ENCODE measurements at regions not wholly inside any gene's neighbourhood (a gene's known extent, or its start where the extent isn't known, plus 50 kb on each side); places are given as distances from the start of the nearest gene placed in this dataset.

DNA sequence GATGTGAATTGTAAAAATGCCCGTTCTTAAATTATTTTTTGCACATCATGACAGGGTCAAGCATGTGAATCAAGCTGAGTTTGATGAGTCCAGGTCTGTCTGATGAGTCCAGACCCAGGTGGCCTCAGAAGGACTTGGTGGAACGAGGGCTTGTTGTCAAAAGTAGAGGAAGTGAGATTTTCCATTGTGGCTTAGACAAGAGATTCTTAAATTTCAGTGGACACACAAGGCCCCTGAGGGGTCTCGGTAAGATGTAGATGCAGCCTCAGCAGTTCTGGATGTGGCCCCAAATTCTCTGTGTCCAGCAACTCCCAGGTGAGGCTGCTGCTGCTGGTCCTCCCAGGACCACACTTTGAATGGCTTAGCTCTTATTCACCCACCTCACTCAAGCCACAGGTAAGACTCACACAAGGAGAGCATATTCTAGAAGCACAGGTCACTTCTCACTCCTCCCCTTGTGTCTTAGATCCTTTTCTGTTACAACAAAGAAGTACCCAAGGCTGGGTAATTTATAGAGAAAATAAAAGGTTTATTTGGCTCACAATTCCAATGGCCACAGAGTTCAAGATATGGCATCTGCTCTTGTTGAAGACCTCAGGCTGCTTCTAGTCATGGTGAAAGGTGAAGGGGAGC, 98.8 kb downstream of the GGTLC2 start:
- H3K4me1 ChIP-seq (ENCODE audit: insufficient read depth, low read length), result peaks cover 10% of the 10 kb centered on the region
- H3K36me3 ChIP-seq (ENCODE audit: insufficient read depth, low read length), result no peaks in the 10 kb centered on the region
- H3K36me3 Mint-ChIP-seq (ENCODE audit: low read depth), result no peaks in the 10 kb centered on the region
- no peak overlapping the region for H3K27ac Mint-ChIP-seq
- TF ChIP-seq, protein P1, sequence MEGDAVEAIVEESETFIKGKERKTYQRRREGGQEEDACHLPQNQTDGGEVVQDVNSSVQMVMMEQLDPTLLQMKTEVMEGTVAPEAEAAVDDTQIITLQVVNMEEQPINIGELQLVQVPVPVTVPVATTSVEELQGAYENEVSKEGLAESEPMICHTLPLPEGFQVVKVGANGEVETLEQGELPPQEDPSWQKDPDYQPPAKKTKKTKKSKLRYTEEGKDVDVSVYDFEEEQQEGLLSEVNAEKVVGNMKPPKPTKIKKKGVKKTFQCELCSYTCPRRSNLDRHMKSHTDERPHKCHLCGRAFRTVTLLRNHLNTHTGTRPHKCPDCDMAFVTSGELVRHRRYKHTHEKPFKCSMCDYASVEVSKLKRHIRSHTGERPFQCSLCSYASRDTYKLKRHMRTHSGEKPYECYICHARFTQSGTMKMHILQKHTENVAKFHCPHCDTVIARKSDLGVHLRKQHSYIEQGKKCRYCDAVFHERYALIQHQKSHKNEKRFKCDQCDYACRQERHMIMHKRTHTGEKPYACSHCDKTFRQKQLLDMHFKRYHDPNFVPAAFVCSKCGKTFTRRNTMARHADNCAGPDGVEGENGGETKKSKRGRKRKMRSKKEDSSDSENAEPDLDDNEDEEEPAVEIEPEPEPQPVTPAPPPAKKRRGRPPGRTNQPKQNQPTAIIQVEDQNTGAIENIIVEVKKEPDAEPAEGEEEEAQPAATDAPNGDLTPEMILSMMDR (IDR thresholded peaks at IDR 0.05), result no peak
- H3K27ac ChIP-seq (ENCODE audit: low read depth in 1 of 2, low read length in 2 of 2), result no peak overlapping the region
- H3K27me3 ChIP-seq (ENCODE audit: control insufficient read depth in 1 of 2, insufficient read depth in 2 of 2, low read length in 2 of 2), result peaks cover 6 to 10% of the 10 kb centered on the region in 2 experiments
- intact Hi-C loops (cut with DNase I, micrococcal nuclease), result no loop called here
- peaks cover 3% of the 10 kb centered on the region for H3K4me1 Mint-ChIP-seq (ENCODE audit: low read depth)
- no peak for DNase-seq
- ChIA-PET CTCF (interaction anchor here (1.5 to 3.2 kb wide), 2 partner anchors 10 to 140 kb away, joined by 3 to 12 read pairs; no protein-coding TSS in a partner anchor), POLR2A (no interaction called here)
- peaks cover 38% of the 10 kb centered on the region for H3K27me3 Mint-ChIP-seq
- H3K9me3 Mint-ChIP-seq, result no peaks in the 10 kb centered on the region
- no peak for ATAC-seq (ENCODE audit: poor library complexity)
- H3K4me3 ChIP-seq (ENCODE audit: low read length), result no peak overlapping the region
- no peaks in the 10 kb centered on the region for H3K9me3 ChIP-seq (ENCODE audit: control insufficient read depth in 1 of 2, insufficient read depth in 1 of 2, low read length in 2 of 2)
- H3K4me3 Mint-ChIP-seq, result no peak overlapping the region

DNA sequence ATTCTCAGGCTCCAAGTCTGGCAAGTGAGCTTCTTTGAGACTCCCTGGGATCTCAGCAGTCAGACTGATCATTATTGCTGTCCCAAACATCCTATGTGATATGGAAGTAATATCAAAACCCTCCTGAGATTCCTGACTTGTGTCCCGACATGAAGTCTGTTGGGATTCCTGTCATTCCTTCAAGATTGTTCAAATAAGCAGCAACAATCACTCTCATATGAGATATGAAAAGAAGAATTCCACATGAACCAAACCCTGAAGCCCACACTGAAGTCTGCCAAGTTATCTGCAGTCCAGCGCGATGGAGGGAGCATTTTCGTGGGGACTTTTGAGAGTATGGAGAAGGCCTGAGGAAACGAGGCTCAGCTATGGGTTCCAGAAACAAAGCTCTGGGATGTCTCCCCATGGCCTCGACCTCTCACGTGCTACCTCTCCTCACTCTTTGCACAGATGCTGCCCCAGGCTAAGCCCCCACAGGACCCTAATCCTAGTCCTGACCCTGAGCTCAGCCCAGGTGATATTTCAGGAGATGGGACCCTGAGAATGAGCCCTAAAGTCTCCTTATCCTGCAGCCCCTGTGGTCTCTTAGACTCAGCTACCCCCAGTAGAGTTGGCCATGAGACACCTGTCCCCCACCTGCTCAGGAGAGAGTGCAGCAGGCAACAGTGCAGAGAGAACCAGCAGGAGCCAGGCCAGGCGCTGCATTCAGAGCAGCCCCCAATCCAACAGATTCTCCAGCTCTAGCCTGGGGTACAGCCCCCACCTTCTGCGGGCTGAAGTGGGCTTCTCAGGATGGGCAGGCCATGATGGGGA, 100.2 kb downstream of the GGTLC2 start:
- intact Hi-C loops (cut with DNase I, micrococcal nuclease), result no loop called here
- no peak for ATAC-seq (ENCODE audit: poor library complexity)
- POLR2A ChIA-PET, result no interaction called here

More for the DNA sequence above, 100.2 kb downstream of the GGTLC2 start:
- H3K36me3 Mint-ChIP-seq (ENCODE audit: low read depth), result no peaks in the 10 kb centered on the region
- H3K27me3 Mint-ChIP-seq, result peaks cover 31% of the 10 kb centered on the region
- H3K27ac Mint-ChIP-seq, result no peak overlapping the region
- H3K9me3 ChIP-seq (ENCODE audit: control insufficient read depth in 1 of 2, insufficient read depth in 1 of 2, low read length in 2 of 2), result no peaks in the 10 kb centered on the region
- no peaks in the 10 kb centered on the region for H3K9me3 Mint-ChIP-seq
- CTCF ChIA-PET, result interaction anchor here (1.3 to 2.4 kb wide), 3 partner anchors 9 to 210 kb away, joined by 5 to 13 read pairs (median 11); no protein-coding TSS in a partner anchor
- peaks cover 7% of the 10 kb centered on the region for H3K4me1 ChIP-seq (ENCODE audit: insufficient read depth, low read length)
- H3K27me3 ChIP-seq (ENCODE audit: control insufficient read depth in 1 of 2, insufficient read depth in 2 of 2, low read length in 2 of 2), result peaks cover 0 to 6% of the 10 kb centered on the region in 2 experiments
- DNase-seq, result no peak
- H3K4me3 Mint-ChIP-seq, result no peak overlapping the region
- no peak overlapping the region for H3K27ac ChIP-seq (ENCODE audit: low read depth in 1 of 2, low read length in 2 of 2)
- H3K4me3 ChIP-seq (ENCODE audit: low read length), result no peak overlapping the region
- H3K36me3 ChIP-seq (ENCODE audit: insufficient read depth, low read length), result no peaks in the 10 kb centered on the region
- peaks cover 6% of the 10 kb centered on the region for H3K4me1 Mint-ChIP-seq (ENCODE audit: low read depth)
- TF ChIP-seq, protein P1 (IDR thresholded peaks at IDR 0.05), result no peak
